HEK293 (cell line): ENCODE measurements at regions not wholly inside any gene's neighbourhood (a gene's known extent, or its start where the extent isn't known, plus 50 kb on each side); places are given as distances from the start of the nearest gene placed in this dataset.

Source experiments
- CTCF ChIA-PET: fragments of 350-600 bp; formaldehyde crosslinking; extraction: SDS; loops from one replicate; lab custom pipeline; 2021; ENCODE audit warnings: antibody characterized with exemption; lab: Yijun Ruan, JAX
- POLR2A ChIA-PET: fragments of 300-600 bp; formaldehyde crosslinking; extraction: SDS; loops from one replicate; lab custom pipeline; 2020; ENCODE audit warnings: antibody characterized with exemption, inconsistent platforms; lab: Yijun Ruan, JAX
- H3K27ac ChIP-seq: fragments of 200-500 bp; sonication (Bioruptor generic); 2 replicates; pipeline ENCODE4 v1.5.1; 2014; ENCODE audit warnings: low read depth, low read length, control low read depth, inconsistent platforms; ENCODE audit errors: extremely low read depth
- H3K36me3 ChIP-seq, 2 experiments: fragments of 200-500 bp in 1 of 2; sonication (Bioruptor generic) in 1 of 2; 1 replicate in 1 of 2; 2 replicates in 1 of 2; pipeline ENCODE4 v1.5.1; 2014 to 2017; ENCODE audit warnings: inconsistent platforms in 2 of 2, low read length in 2 of 2; ENCODE audit not compliant: control insufficient read depth in 2 of 2, insufficient read depth in 1 of 2
- H3K4me1 ChIP-seq: fragments of 200-500 bp; sonication (Bioruptor generic); 2 replicates; pipeline ENCODE4 v1.5.1; 2014; ENCODE audit warnings: mild to moderate bottlenecking, low read length, inconsistent platforms; ENCODE audit not compliant: control insufficient read depth, insufficient read depth
- H3K4me3 ChIP-seq: 2 replicates; pipeline ENCODE4 v1.5.1; 2011; ENCODE audit warnings: low read depth, mild to moderate bottlenecking, control low read depth, low read length, moderate library complexity
- H3K9me3 ChIP-seq: fragments of 200-500 bp; sonication (Bioruptor generic); 2 replicates; pipeline ENCODE4 v1.5.1; 2014; ENCODE audit warnings: low read depth, low read length, inconsistent platforms; ENCODE audit not compliant: control insufficient read depth, insufficient read depth
- AEBP2 ChIP-seq: fragments of 450-650 bp; formaldehyde crosslinking; IDR thresholded peaks from 2 replicates; pipeline ENCODE4 v1.5.1; 2016; ENCODE audit warnings: missing biosample characterization, missing genetic modification characterization, borderline replicate concordance
- BCL6B ChIP-seq: fragments of 450-650 bp; formaldehyde crosslinking; IDR thresholded peaks from 2 replicates; pipeline ENCODE4 v1.5.1; 2017; ENCODE audit warnings: missing biosample characterization, missing genetic modification characterization
- ELK4 ChIP-seq: IDR thresholded peaks from 2 replicates; pipeline ENCODE4 v1.6.1; 2011; ENCODE audit warnings: mild to moderate bottlenecking, low read depth, low read length, borderline replicate concordance
- IKZF3 ChIP-seq: fragments of 450-650 bp; IDR thresholded peaks from 2 replicates; pipeline ENCODE4 v1.5.0; 2018; ENCODE audit warnings: missing biosample characterization, mild to moderate bottlenecking, missing genetic modification characterization, moderate library complexity
- KLF16 ChIP-seq: fragments of 450-650 bp; formaldehyde crosslinking; IDR thresholded peaks from 2 replicates; pipeline ENCODE4 v1.5.1; 2017; ENCODE audit warnings: missing biosample characterization, missing genetic modification characterization
- PRDM1 ChIP-seq: fragments of 450-650 bp; formaldehyde crosslinking; IDR thresholded peaks from 2 replicates; pipeline ENCODE4; 2016; ENCODE audit warnings: missing biosample characterization, missing genetic modification characterization
- TCF7L2 ChIP-seq: IDR thresholded peaks from 2 replicates; pipeline ENCODE4 v1.6.1; 2011; ENCODE audit warnings: low read depth, mild to moderate bottlenecking, inconsistent platforms, low read length, moderate library complexity, borderline replicate concordance
- TSHZ1 ChIP-seq: fragments of 450-650 bp; formaldehyde crosslinking; IDR thresholded peaks from 2 replicates; pipeline ENCODE4 v1.5.1; 2016; ENCODE audit warnings: missing biosample characterization, missing genetic modification characterization, borderline replicate concordance
- ZBTB8A ChIP-seq: fragments of 450-650 bp; formaldehyde crosslinking; IDR thresholded peaks from 2 replicates; pipeline ENCODE4 v1.5.1; 2016; ENCODE audit warnings: missing biosample characterization, missing genetic modification characterization
- ZNF148 ChIP-seq: fragments of 450-650 bp; formaldehyde crosslinking; IDR thresholded peaks from 2 replicates; pipeline ENCODE4 v1.5.0; 2017; ENCODE audit warnings: missing biosample characterization, missing genetic modification characterization, borderline replicate concordance
- ZNF175 ChIP-seq: fragments of 450-650 bp; formaldehyde crosslinking; IDR thresholded peaks from 2 replicates; pipeline ENCODE4 v1.5.1; 2016; ENCODE audit warnings: missing biosample characterization, missing genetic modification characterization
- ZNF211 ChIP-seq: fragments of 450-650 bp; formaldehyde crosslinking; IDR thresholded peaks from 2 replicates; pipeline ENCODE4 v1.5.1; 2016; ENCODE audit warnings: low read depth, missing biosample characterization, missing genetic modification characterization
- ZNF214 ChIP-seq: fragments of 450-650 bp; formaldehyde crosslinking; IDR thresholded peaks from 2 replicates; pipeline ENCODE4 v1.5.1; 2017; ENCODE audit warnings: missing biosample characterization, mild to moderate bottlenecking, missing genetic modification characterization, borderline replicate concordance
- ZNF335 ChIP-seq: fragments of 450-650 bp; formaldehyde crosslinking; conservative IDR thresholded peaks from 2 replicates; pipeline ENCODE4 v1.5.1; 2016; ENCODE audit warnings: missing biosample characterization, missing genetic modification characterization
- ZNF366 ChIP-seq: fragments of 450-650 bp; formaldehyde crosslinking; conservative IDR thresholded peaks from 2 replicates; pipeline ENCODE4 v1.5.1; 2016; ENCODE audit warnings: missing biosample characterization, missing genetic modification characterization
- ZNF391 ChIP-seq: fragments of 450-650 bp; formaldehyde crosslinking; IDR thresholded peaks from 2 replicates; pipeline ENCODE4 v1.5.1; 2016; ENCODE audit warnings: low read depth, missing biosample characterization, missing genetic modification characterization, borderline replicate concordance
- ZNF529 ChIP-seq: fragments of 450-650 bp; formaldehyde crosslinking; IDR thresholded peaks from 2 replicates; pipeline ENCODE4 v1.5.1; 2017; ENCODE audit warnings: missing genetic modification characterization, missing biosample characterization; ENCODE audit not compliant: insufficient replicate concordance
- ZNF654 ChIP-seq: fragments of 450-650 bp; formaldehyde crosslinking; IDR thresholded peaks from 2 replicates; pipeline ENCODE4 v1.5.1; 2016; ENCODE audit warnings: low read depth, missing biosample characterization, missing genetic modification characterization
- ZNF664 ChIP-seq: fragments of 450-650 bp; formaldehyde crosslinking; IDR thresholded peaks from 2 replicates; pipeline ENCODE4 v1.5.1; 2016; ENCODE audit warnings: missing biosample characterization, missing genetic modification characterization
- ZNF791 ChIP-seq: fragments of 450-650 bp; formaldehyde crosslinking; IDR thresholded peaks from 2 replicates; pipeline ENCODE4 v1.5.1; 2016; ENCODE audit warnings: missing biosample characterization, missing genetic modification characterization
- ZSCAN18 ChIP-seq: fragments of 450-650 bp; formaldehyde crosslinking; IDR thresholded peaks from 2 replicates; pipeline ENCODE4 v1.5.1; 2016; ENCODE audit warnings: missing biosample characterization, missing genetic modification characterization

- H3K27ac ChIP-seq = no peak overlapping the region
- no peak overlapping the region for H3K4me3 ChIP-seq
- ChIA-PET POLR2A (no interaction called here), CTCF (no interaction called here)
- H3K9me3 ChIP-seq = no peaks in the 10 kb centered on the region
- H3K4me1 ChIP-seq = no peaks in the 10 kb centered on the region
- no peaks in the 10 kb centered on the region for H3K36me3 ChIP-seq
- no peak for TF ChIP-seq ZNF529 (tag by site-specific recombination)
- no peak for TF ChIP-seq IKZF3 (tag by site-specific recombination)
- no peak for TF ChIP-seq ZNF366 (tag by site-specific recombination)
- TF ChIP-seq ZNF175 (tag by site-specific recombination) = no peak
- TF ChIP-seq TCF7L2 = no peak
- TF ChIP-seq KLF16 = no peak
- no peak for TF ChIP-seq ZNF791 (tag by site-specific recombination)
- no peak for TF ChIP-seq ZSCAN18 (tag by site-specific recombination)
- TF ChIP-seq AEBP2 (tag by site-specific recombination) = no peak
- no peak for TF ChIP-seq ZNF211 (tag by site-specific recombination)
- no peak for TF ChIP-seq ZBTB8A
- TF ChIP-seq, all 188 proteins: peak for 0
Measured at GRCh38 chr11:81377418-81377817, 1356.2 kb downstream of the FAM181B start.

GRCh38 chr11:81373986-81374385, 1359.7 kb downstream of the FAM181B start:
- Histone ChIP-seq H3K4me1 (no peaks in the 10 kb centered on the region), H3K36me3 (no peaks in the 10 kb centered on the region), H3K27ac (no peak overlapping the region), H3K4me3 (no peak overlapping the region), H3K9me3 (no peaks in the 10 kb centered on the region)
- CTCF ChIA-PET = no interaction called here
- POLR2A ChIA-PET = no interaction called here
- no peak for TF ChIP-seq IKZF3 (tag by site-specific recombination)
- TF ChIP-seq PRDM1 = peak; percentile 80

GRCh38 chr11:81368192-81368591, 1365.5 kb downstream of the FAM181B start:
- Histone ChIP-seq H3K27ac (no peak overlapping the region), H3K4me3 (no peak overlapping the region), H3K36me3 (no peaks in the 10 kb centered on the region), H3K4me1 (no peaks in the 10 kb centered on the region), H3K9me3 (no peaks in the 10 kb centered on the region)
- ChIA-PET POLR2A (no interaction called here), CTCF (no interaction called here)
- no peak for TF ChIP-seq ZNF391 (tag by site-specific recombination)
- no peak for TF ChIP-seq ZNF654 (tag by site-specific recombination)
- no peak for TF ChIP-seq ZNF148 (tag by site-specific recombination)
- no peak for TF ChIP-seq ELK4
- TF ChIP-seq BCL6B (tag by site-specific recombination) = no peak
- TF ChIP-seq ZNF664 (tag by site-specific recombination) = no peak
- no peak for TF ChIP-seq TSHZ1 (tag by site-specific recombination)
- no peak for TF ChIP-seq ZNF214 (tag by site-specific recombination)
- no peak for TF ChIP-seq ZNF335 (tag by site-specific recombination)
